GM12891 (cell line): ENCODE measurements at regions not wholly inside any gene's neighbourhood (a gene's known extent, or its start where the extent isn't known, plus 50 kb on each side); places are given as distances from the start of the nearest gene placed in this dataset.

Source experiments
- DNase-seq: peaks from one replicate; pipeline ENCODE4 v3.0.0; 2011; ENCODE audit warnings: low spot score; ENCODE audit not compliant: insufficient read length
- FAIRE-seq: peaks from 2 replicates; lab custom pipeline; 2011; peaks lifted over from hg19 to GRCh38; lab: Jason Lieb, UNC
- PAX5 ChIP-seq: IDR thresholded peaks from 2 replicates; pipeline ENCODE4 v1.6.1; 2011; ENCODE audit warnings: low read length, moderate library complexity, mild to moderate bottlenecking; ENCODE audit not compliant: insufficient read depth, severe bottlenecking
- POLR2A ChIP-seq: IDR thresholded peaks from 2 replicates; pipeline ENCODE4 v1.6.1; 2011; ENCODE audit warnings: low read depth, low read length, control low read depth
- POLR2AphosphoS5 ChIP-seq: IDR thresholded peaks from 2 replicates; pipeline ENCODE4 v1.6.1; 2011; ENCODE audit warnings: low read depth, low read length, control low read depth
- POU2F2 ChIP-seq: IDR thresholded peaks from 2 replicates; pipeline ENCODE4 v1.6.1; 2011; ENCODE audit warnings: low read depth, mild to moderate bottlenecking, control low read depth, low read length, moderate library complexity
- SPI1 ChIP-seq: IDR thresholded peaks from 2 replicates; pipeline ENCODE4 v1.6.1; 2011; ENCODE audit warnings: low read depth, low read length, control low read depth
- TAF1 ChIP-seq: IDR thresholded peaks from 2 replicates; pipeline ENCODE4 v1.6.1; 2011; ENCODE audit warnings: low read depth, low read length, control low read depth

DNA sequence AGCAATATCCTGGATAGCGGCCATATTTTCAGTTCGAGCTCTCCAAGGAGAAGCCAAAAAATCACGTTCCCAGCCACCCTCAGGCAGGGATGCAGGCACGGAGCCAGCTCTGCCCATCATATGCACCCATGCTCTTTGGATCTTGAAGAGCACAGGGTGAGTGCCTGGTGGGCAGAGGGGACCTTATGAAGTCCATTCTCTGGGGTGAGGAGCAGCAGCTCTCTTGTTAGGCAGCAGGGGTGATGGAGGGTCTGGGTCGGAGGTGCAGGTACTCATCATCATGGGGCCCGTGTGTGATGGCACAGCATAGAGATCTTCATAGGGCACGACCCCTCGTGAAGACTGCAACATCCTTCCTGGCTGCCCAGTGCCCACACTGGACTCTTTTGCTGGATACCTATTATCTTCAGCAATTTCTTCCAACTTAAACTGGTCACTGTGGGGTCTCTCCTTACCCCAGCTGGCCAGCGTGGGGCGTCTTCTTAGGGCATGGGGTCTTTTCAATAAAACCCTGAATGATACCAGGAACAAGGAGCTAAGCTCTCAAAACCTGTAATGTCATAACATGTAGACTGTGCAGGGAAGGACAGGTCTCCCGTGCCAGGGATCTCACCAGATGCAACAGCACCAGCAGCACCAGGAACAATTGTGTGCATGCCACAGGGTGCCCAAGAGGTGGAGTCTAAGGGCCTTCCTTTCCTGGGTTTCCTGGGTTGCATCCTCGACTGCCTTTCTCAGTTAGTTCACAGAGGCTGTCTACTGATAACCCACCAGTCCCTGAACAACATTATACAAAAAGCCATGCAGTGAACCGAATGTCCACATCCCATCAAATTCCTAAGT is 165.0 kb downstream of the TENT4A start:
- no peak for TF ChIP-seq POU2F2
- no peak for TF ChIP-seq POLR2A
- TF ChIP-seq POLR2AphosphoS5 = no peak
- no peak for TF ChIP-seq SPI1
- no peak for TF ChIP-seq TAF1
- no peak for TF ChIP-seq PAX5
- FAIRE-seq (no peak), DNase-seq (no peak)

GRCh38 chr5:6885581-6885980 is 172.3 kb downstream of the TENT4A start:
- no peak for DNase-seq
- no peak for TF ChIP-seq POLR2A
- TF ChIP-seq SPI1 = no peak
- no peak for TF ChIP-seq POLR2AphosphoS5
- no peak for TF ChIP-seq PAX5
- no peak for TF ChIP-seq TAF1
- no peak for FAIRE-seq

DNA sequence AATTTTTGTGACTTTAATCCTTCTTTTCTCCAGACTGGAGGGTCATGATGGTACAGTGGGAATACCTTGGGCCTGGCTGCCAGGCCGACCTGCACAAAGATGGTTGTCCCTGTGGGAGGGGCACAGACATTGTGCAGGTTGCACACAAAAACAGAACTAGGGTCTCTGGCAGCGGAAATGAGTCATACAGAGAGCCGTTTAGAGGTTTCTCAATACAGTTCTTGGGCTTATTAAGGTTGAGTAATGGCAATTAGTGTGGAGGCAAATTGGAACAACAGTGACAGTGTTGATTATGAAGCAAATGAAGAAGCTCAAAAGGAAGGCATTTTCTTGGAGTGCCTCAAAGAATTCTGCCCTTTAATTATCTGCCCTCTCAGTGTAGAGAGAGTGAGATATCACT is 173.6 kb downstream of the TENT4A start:
- no peak for TF ChIP-seq PAX5
- no peak for TF ChIP-seq POLR2A
- no peak for TF ChIP-seq POU2F2
- TF ChIP-seq SPI1 = no peak
- no peak for TF ChIP-seq POLR2AphosphoS5
- TF ChIP-seq TAF1 = no peak
- no peak for FAIRE-seq

GRCh38 chr5:6889030-6889429 is 175.8 kb downstream of the TENT4A start:
- no peak for FAIRE-seq
- TF ChIP-seq POLR2A = no peak
- TF ChIP-seq SPI1 = no peak
- TF ChIP-seq TAF1 = no peak
- TF ChIP-seq POLR2AphosphoS5 = no peak
- TF ChIP-seq POU2F2 = no peak
- TF ChIP-seq PAX5 = no peak
- no peak for DNase-seq

More for the DNA sequence above, 173.6 kb downstream of the TENT4A start:
- DNase-seq = no peak

- DNase-seq = no peak
- TF ChIP-seq POLR2AphosphoS5 (no peak), TAF1 (no peak), PAX5 (no peak), POLR2A (no peak), SPI1 (no peak), POU2F2 (no peak)
- FAIRE-seq = no peak
Observed at GRCh38 chr5:6899221-6899620, 186.0 kb downstream of the TENT4A start.

GRCh38 chr5:6900247-6901227 is 187.3 kb downstream of the TENT4A start:
- DNase-seq (no peak), FAIRE-seq (no peak)
- TF ChIP-seq POLR2AphosphoS5 (no peak), TAF1 (no peak), POLR2A (no peak), PAX5 (no peak), POU2F2 (no peak), SPI1 (no peak)

GRCh38 chr5:6902094-6902493 is 188.9 kb downstream of the TENT4A start:
- DNase-seq = no peak
- no peak for FAIRE-seq
- TF ChIP-seq SPI1 (no peak), TAF1 (no peak), PAX5 (no peak), POLR2A (no peak), POLR2AphosphoS5 (no peak), POU2F2 (no peak)

GRCh38 chr5:6902597-6902996 is 189.4 kb downstream of the TENT4A start:
- FAIRE-seq = no peak

GRCh38 chr5:6903934-6904333 is 190.7 kb downstream of the TENT4A start:
- no peak for DNase-seq
- TF ChIP-seq SPI1 = no peak
- TF ChIP-seq POLR2A = no peak
- no peak for TF ChIP-seq POLR2AphosphoS5
- no peak for TF ChIP-seq PAX5
- no peak for TF ChIP-seq POU2F2
- no peak for TF ChIP-seq TAF1
- FAIRE-seq = no peak

More at GRCh38 chr5:6902597-6902996, 189.4 kb downstream of the TENT4A start:
- TF ChIP-seq POU2F2 (no peak), SPI1 (no peak), POLR2AphosphoS5 (no peak), POLR2A (no peak), TAF1 (no peak), PAX5 (no peak)
- DNase-seq = no peak
